ENCODE measurements at regions not wholly inside any gene's neighbourhood (a gene's known extent, or its start where the extent isn't known, plus 50 kb on each side); places are given as distances from the start of the nearest gene placed in this dataset.
A peak's percentile ranks its signal among the peaks of the same experiment; 100 is the strongest.

DNA sequence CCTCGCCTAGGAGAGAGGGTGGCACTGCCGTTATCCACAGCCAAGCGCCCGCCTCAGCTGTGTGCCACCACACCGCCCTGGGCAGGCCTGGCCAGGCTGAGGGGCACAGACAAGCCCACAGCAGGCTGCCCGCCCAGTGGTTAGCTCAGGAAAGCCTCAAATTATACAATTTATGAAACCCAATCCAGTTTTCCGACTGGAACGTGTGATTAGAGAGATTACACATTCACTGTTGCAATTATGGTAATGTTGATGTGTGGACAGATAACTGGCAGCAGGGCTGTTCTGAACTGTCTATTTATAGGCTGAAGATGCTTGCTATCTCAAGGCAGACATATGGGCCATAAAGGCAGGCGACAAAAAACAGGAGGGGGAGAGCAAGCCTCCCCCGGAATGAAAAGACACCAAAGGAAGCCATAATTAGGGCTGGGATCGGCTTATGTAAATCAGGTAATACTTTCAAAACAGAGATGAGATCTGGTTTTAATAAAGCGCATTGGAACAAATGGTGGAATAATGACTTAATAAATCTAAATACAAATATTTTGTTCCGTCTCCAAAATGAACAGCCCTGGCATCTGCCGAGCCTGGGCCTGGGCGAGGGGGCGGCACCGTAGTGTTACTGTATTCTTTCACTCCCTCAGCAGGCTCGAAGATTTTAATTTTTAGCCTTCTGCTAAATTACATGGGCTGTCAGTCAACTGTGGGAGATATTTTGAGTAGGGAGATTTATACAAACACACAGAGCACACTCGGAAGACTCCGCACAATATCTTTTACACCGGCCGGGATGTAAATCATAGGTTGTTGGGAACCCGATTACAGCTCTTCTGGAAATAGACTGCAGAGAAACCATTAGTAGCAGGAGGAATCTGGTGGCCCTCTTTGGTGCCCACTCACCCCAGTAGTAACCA lies 103.1 kb upstream of the TLE3 start:
- no peak for DNase-seq (ENCODE audit: low spot score)

- DNase-seq (ENCODE audit: low spot score): no peak
Measured at GRCh38 chr15:70199540-70200410, 102.1 kb upstream of the TLE3 start.

DNA sequence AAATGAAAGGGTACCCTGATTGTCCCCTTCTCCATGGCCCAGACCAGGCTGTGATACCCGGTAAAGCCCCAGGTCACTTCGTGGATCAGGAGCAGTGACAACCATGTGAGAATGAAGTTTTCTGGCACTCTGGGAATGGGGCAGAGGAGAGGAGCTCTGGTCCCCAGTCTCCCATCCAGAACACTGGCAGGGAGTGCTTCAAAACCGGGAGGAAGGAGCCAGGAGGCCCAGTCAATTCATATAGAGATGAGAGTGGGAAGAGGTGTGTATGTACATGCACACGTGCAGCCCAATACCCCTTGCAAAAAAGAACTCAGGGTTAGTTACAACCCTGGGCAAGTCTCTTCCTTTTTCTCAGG lies 101.4 kb upstream of the TLE3 start:
- DNase-seq (ENCODE audit: low spot score): no peak

DNA sequence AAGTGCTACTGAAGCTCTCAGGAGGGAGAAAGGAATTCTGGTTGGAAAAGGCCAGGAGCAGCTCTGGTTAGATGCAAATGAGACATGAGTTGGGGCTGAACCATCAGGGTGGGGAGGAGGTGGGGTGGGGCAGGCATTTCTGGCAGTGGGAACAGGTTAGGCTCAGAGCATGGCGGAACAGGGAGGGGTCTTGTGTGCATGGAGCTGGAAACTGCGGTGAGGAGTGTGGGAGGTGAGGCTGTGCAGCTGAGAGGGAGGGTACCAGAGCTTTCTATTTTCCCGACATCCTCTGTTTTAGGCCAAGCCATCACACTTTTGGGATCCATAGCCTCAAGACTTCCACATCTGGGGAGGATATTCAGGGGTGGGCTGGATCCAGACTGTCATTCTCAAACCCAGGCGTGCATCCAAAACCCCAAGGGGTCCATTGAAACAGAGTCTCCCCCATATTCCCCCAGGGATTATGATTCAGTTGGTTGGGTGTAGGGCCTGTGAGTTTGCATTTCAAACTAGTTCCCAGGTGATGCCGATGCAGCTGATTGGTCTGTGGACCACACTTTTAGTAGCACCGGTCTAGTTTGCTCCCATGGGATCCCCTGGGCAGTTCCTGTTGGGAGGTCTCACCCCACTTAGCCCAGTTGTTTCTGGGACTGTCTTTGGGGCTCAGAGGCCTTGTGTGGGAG lies 100.9 kb upstream of the TLE3 start:
- no peak for DNase-seq (ENCODE audit: low spot score)

DNA sequence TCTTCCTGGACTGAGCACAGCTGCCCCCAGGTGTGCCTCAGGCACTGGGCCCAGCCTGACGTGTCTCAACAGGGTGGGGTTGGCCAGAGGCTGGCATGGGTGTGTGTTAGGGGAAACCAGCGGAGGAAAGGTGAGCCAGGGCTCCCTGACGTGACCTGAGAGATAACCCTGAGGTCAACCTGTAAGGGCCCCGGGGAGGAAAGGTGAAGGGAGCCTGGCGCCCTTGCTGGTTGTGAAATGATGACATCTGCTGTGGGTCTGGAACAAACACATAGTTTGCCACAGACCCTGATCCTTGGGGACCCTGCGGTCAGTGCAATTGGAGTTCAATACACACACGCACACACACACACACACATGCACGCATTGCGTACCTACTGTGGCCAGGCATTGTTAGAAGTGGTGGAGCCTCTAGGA lies 100.2 kb upstream of the TLE3 start:
- DNase-seq (ENCODE audit: low spot score): no peak

DNA sequence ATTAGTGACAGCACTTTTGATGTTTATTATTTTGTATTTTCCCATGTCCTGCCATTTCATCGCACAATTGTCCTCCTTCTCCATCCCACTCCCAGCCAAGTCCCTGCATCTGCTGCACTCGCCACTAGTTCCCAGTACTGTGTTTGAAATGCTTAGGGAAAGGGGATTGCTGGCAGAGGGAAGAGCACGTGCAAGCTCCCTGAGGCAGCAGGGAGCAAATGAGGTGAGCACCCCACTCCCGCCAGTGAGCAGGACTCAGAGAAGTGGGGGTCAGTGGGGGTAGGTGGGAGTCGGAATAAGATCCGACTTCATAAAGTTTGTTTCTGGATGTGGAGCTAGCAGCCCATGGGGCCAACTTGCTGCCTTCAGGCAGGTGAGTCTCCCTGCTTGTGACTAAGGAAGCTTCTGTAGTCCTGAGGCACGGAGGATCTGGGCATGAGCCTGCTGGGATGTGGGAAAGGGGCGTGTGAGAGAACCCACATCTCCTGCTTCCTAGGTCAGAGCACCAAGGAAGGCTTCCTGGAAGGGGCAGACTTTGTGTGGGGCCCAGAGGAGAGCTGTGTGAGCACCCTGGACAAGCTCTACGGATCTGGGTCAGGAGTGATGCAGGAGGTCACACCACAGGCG lies 99.7 kb upstream of the TLE3 start:
- DNase-seq (ENCODE audit: low spot score): no peak

DNA sequence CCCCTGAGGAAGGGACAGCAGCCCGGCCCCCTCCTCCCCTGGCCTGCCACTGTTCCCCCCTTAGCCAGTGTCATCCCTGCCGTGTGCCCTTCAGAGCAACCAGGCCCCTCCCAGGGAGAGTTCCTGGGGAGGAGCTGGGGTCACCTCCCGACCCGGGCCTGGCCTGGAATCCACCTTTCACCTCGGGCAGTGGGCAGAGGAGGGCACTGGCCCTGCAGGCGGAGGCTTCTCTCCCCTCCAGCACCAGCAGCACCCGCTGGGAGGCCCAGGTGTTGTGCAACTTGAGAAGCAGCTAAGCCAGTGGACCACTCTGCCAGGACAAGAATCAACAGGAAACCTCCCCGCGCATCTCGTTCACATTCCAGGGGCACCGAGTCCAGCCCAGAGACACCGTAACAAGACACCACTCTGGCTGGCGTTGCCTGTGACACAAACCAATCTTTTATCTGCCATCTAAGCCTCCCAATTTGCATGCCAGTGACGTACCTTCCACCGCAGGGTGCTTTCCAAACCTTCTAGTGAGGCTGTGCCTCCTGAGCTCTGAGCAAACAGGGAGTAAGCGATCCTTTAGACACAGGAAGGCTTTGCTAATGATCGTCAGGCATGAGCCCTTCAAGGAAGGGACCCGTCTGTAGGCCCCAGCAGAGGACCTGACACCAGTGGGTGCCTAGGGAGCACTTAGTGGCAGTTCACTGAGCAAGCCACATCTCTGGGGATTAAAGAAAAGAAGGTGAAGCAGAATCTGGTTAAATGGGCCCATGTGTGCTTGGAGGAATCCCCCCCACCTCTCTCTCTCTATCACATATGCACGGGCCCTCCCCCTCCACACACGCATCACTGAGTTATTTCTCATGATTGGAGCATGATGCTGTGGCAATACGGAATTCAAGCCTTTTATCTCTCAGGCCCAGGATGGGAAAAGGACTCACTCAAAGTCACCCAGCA lies 98.9 kb upstream of the TLE3 start:
- DNase-seq (ENCODE audit: low spot score): peak; percentile 88

DNA sequence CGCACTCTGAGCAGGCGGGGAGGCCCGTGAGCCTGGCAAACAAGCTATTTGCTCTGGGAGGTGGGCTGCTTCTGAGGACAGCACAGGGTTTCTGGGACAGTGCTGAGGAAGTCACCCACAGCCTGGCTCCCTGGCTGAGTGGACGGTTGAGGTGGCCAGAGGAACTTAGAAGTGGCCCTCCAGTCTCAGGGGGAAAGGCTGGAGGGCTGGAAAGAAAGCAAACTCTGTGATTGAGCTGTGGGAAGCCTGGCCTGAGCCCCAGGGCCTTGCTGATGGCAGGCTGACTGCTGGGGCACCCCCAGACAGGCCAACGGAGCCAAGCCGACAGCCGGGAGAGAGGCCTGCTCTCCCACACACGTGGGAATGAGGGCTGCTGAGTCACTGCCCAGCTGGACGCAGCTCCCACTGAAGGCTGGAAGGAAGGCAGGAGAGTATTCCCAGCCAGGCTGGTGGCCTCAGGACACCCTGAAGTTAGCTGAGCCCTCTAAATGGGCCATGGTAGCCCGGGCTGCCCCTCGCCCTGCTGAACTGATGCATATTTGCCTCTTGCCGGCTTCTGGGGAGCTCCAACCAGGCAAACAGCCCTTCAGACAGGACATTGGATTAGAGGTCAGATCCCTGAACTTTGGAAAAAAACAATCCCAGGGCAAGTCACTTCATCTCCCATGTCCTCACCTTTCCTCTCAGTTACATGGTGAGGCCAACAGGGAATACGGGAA lies 98.0 kb upstream of the TLE3 start:
- no peak for DNase-seq (ENCODE audit: low spot score)

DNA sequence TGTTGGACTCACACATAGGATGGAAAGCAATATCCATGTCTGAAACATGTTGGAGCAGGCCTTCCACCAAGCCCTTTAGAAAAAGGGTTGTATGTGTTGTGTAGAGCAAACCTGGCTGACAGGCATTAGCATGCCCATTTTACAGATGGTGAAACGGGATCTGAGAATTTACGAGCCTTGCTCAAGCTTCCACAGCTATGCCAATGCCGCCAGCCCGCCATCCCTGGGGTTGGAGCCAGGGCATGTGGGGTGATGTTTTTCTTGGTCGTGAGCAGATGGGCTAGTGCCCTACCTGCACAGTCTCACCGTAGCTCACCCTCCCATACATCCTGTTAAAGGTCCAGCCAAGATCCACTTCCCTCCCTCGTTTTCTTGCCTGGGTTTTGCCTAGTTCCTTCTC lies 97.5 kb upstream of the TLE3 start:
- DNase-seq (ENCODE audit: low spot score): no peak

- DNase-seq (ENCODE audit: low spot score): no peak
Measured at GRCh38 chr15:70194266-70194665, 96.5 kb upstream of the TLE3 start.

- no peak for DNase-seq (ENCODE audit: low spot score)
Measured at GRCh38 chr15:70193734-70194133, 96.0 kb upstream of the TLE3 start.

DNA sequence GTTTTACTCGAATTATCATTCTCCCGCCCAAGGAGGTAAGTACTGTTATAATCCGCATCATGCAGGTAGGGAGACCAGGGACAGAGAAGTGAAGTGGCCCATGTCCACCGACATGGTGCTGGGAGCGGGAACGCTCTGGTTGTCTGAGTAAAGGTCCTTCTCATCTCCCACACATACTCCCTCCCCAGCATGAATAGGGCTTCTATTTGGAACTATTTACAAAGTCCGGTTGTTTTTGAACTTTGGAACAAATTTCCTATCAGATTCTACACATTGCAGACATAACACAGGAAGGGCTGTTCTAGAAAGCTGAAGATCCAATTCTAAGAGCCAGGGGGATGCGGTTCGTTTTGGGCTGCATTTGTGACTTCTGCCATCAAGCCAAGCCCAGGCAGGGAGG lies 94.8 kb upstream of the TLE3 start:
- no peak for DNase-seq (ENCODE audit: low spot score)

DNA sequence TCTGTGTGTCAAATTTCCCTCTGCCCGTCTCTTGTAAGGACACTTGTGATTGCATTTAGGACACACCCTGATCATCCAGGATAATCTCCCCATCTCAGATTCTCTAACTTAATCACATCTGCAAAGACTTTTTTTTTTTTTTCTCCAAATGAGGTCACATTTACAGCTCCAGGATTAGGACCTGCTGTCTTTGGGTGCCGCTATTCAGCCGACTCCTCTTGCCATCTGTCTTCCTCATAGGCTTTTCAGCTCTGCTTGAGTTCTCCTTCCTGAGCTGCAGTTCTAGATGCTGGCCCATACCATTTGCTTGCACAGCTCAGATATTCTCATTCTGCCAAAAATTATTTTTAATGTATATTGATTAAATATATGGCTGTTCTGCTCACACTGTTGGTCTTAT lies 94.3 kb upstream of the TLE3 start:
- no peak for DNase-seq (ENCODE audit: low spot score)

DNA sequence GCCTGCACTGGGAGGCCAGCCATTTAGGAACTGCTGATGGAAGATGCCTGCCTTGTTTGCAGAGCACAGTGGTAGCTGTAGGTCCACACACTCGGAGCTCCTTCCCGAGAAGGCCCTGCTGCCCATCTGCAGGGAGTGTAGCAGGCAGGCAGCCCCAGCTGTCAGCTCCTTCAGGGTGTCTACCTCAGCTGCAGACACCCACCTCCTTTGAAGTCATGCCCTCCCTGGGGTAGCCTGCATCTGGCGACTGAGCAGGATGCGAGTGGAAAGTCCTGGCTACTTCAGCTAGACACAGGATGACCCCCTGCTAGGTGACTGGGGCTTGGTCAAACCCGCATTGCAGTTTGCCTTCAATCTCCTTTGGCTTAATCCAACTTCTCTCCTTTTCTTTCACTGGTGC lies 93.2 kb upstream of the TLE3 start:
- no peak for DNase-seq (ENCODE audit: low spot score)

- no peak for DNase-seq (ENCODE audit: low spot score)
Measured at GRCh38 chr15:70189826-70190695, 92.3 kb upstream of the TLE3 start.

DNA sequence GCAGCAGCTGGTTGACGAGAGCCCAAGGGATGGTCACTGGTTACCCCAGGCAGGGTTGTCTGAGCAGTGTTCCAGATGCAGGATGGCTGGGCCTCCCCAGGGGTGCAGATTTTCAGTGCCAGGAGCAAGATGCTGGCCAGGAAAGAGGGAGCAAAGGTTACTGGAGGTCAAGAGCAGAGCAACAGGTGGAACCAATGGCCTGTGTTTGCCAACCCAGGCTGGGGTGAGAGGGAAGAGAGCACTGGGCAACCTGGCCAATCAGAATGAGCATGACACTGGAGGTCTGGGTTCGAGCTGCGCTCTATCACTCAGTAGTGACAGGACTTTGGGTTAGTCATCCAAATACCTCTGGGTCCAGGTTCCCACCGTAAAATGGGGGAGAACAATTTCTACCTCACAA lies 90.6 kb upstream of the TLE3 start:
- no peak for DNase-seq (ENCODE audit: low spot score)

GRCh38 chr15:70187331-70187730 lies 89.6 kb upstream of the TLE3 start:
- DNase-seq (ENCODE audit: low spot score): no peak

DNA sequence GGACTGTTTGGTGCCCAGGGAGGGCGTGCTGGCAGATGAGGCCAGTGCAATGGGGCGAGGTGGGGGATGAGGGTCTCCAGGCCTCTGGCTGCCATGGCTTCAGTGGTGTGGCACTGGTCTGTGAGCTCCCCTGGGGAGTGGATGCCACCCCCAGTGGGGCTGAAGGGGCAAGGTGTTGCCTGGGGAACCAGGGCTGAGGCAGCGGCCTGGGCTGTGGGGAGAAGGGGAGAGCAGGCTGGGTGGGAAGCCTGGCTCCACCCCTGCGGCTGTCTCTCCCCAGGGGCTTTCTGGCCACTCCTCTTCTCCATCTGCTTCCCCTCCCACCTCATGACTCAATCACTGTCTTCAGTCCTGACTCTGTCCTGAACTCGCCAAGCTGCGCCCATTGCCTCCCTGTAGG lies 88.4 kb upstream of the TLE3 start:
- no peak for DNase-seq (ENCODE audit: low spot score)

GRCh38 chr15:70185251-70185711 lies 87.6 kb upstream of the TLE3 start:
- no peak for DNase-seq (ENCODE audit: low spot score)
